GM21390 (cell line): ENCODE measurements at regions not wholly inside any gene's neighbourhood (a gene's known extent, or its start where the extent isn't known, plus 50 kb on each side); places are given as distances from the start of the nearest gene placed in this dataset.

Experiments used
- ATAC-seq: cut with Tn5 transposase; IDR thresholded peaks from one replicate; pipeline ENCODE4 v1.9.1; 2021; ENCODE audit not compliant: unreplicated experiment

DNA sequence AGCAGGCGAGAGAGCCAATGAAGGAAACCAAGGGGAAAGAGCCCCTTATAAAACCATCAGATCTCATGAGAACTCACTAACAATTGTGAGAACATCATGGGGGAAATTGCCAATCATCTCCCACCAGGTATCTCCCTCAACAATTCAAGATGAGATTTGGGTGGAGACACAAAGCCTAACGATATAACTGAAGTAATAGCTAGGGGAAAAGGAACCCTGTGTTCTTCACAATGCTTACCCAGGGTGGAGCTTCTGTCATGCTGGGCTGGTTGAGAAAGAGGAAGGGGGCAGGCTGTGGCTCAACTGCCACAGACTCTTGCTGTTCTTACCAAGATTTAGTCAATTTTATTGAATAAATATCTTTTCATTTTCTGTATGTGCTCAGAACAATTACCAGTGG is 392.1 kb upstream of the HS6ST1 start:
- ATAC-seq: no peak

DNA sequence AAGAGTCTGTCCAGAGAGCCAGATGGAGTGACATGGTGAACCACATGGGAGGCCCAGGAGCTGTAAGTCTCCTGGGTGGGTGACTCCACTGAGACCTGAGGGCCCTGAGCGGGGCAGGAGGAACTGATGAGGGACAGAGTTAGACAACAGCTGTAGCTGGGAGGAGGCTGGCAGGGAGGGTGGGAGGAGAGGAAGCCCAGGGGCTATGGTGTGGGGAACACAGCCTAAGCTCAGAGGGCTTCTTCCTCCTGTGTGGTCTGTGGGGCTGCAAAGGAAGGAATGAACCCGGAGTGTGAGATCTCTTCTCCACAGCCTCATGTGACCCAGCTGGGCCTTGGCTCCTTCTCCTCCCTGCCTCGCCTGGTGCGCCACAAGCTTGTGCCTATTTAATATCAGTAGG is 395.6 kb upstream of the HS6ST1 start:
- no peak for ATAC-seq

DNA sequence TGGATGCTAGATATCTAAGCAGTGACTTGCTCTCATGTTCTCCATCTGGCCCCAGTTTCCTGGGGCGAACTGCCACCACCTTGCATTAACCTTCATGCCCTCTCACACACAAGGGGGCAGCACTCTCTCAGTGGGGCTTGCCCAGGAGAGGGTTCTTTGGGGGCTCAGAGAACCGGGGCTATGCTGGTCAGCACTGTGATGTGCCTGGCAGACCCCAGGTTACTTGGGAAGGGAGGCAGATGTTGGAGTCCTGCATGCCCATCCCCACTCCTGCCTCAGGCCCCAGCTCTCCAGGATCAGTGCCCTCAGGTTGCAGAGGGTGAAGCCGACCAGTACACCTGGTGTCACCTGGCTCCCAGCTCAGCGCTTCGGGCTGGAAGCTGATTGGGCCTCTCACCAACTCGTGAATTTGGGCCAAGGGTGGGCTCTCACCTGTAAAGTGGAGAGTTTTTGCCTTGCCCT is 396.2 kb upstream of the HS6ST1 start:
- no peak for ATAC-seq

DNA sequence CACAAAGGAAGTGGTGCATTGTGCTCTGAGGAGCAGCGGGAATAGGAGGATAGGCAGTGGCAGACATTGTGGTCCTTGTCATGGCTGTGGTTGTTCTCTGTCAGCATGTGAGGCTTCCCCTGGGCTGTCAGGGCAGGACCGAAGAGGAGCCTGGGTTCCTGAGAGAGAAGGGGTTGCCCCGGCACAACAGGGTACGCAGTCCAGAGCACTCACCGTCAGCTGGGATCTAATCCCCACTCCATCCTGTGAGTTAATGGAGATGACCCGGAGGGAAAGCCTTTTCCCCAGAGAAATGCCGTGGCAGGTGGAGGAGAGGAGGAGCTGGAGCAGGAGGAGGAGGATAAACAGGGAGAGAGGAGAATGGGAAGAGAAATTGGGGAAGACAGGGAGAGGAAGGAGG is 396.7 kb upstream of the HS6ST1 start:
- ATAC-seq: no peak

DNA sequence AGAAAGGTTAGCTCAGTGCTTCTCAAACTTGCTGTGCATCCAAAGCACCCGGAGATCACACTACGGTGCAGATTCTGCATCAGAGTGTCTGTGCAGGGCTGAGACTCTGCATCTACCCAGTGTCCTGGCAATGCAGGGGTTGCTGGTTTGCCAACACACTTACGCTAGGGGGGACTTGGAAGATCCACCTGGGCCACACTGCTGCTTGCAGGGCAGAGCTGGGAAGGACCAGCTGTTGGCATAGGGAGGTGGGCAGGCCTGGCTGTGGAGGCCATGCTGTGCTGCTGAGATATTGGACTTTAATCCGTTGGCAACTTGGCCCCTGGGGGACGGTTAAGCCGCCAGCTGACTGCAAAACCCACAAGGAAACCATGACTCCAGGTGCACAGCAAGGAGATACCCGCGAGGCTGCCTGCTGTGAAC is 397.6 kb upstream of the HS6ST1 start:
- no peak for ATAC-seq

DNA sequence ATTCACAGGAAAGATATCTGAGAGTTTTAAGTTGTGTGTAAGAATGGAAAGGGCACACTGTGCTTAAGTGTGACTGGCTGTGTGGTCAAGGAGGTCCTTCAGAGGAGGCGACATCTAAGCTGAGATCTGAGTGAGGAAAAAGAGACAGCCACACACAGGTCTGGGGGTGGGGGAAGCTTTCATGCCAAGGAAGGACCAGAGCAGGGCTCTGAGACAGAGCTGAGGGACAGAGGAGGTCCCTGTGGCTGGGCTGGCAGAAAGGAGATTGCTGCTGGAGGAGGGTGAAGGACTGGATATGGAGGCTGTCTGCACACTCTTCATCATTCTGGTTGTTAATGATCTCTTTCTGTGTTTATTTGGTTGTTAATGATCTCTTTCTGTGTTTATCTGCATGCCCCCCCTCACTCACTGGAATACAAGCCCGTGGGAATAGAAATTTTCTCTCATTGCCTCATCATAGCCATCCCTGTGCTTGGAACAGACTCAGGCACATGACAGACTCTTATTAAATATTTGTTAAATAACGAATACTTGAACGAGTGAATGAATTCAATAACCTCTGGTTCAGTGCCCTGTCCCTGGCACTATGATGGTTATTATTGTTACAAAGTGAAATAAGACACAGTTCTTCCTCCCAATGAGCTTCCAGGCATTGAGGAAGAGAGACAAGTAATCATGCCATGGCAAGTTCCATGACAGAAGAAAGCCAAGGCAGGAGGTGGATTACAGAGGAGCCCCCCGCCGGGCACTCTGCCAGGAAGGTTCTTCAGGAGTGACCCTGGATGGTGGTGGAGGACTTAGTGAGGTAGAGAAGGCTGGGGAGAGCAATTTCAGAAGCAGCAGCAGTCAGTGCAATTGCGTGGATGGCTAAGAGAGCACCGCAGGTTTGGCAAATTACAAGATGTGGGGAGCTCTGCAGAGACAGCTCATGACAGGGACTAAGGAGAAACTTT is 399.4 kb upstream of the HS6ST1 start:
- ATAC-seq: no peak

DNA sequence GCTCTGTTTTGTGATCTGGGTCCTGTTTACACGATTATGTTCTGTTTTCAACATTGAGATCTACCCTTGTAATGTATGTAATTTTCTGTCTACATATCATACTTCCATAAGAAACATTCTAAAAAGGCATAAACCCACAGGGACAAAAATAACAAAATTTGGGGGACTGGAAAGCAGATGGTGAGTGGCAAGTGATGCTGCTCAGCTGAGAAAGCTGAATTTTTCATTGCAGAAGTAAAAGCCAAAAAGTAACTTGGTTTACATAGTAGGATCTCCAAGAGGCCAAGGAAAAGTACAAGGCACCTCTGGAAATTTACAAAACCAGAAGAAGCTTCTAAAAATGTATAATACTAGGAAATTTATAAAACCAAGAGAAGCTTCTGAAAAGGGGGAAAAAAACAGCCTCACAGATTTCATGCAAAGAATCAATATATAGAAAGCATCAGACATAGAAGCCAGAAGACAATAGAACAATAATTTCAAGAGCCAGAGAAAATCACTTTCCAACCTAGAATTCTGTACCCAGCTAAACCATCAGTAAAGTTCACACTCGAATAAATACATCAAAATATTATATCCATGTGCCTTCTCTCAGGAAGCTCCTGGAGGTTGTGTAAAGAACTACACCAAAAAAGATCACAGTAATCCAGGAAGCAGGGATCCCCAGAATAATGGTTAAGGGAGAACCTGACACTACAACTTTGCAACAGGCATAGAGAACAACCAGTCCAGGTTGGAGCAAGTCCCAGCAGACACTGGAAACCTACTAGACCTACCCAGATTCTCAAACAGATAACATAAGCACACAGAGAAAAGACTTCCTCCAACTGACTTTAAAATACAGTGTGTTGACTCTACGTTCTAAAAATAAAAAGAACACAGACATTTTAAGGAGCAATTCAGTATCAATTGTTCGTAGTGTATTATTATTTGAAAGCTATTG is 401.7 kb upstream of the HS6ST1 start:
- ATAC-seq: no peak

DNA sequence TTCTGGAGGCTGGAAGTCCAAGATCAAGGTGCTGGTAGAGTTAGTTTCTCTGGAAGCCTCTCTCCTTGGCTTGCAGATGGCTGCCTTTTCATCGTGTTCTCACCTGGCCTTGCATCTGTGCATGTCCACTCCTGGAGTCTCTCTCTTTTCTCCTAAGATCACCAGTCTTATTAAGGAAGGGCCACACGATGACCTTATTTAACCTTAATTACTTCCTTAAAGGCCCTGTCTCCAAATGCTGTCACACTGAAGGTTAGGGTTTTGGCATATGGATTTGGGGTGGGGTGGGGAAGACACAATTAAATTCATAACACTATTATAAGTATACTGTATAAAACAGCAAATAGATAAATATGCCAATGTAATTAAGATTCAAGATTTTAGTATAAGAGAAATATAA is 402.4 kb upstream of the HS6ST1 start:
- no peak for ATAC-seq

DNA sequence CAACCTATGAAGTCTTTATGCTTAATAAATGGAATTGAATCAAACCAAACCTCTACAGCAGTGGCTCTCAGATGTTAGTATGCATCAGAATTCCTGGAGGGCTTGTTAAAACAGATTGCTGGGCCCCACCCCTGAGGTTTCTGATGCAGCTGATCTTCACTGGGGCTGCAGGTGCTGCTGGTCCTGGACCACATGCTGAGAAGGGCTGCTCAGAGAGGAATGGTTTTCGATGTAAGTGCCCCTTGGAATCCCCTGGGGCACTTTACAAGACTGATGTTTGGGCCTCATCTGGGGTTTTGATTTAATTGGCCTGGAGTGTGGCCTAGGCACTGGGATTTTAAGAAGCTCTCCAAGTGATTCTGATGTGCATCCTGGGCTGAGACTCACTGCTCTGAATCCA is 403.8 kb upstream of the HS6ST1 start:
- no peak for ATAC-seq

DNA sequence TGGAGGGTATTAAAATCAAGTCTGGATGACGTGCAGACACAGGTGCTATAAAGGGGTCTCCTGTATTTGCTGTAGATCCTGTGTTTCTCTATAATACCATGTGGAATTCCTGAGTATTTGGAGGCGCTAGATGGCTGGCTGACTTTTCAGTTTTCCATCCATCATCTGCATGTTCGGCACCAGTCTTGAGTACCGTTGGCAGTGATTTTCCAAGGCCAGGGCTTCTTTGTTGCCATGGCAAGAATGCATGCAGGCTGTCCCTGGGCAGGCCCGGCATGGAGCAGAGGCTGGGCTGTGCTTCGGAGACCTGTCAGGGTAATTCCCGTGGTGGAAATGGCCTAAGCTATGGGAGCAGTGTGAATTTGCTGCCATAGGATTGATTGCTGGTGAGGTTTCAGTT is 405.9 kb upstream of the HS6ST1 start:
- ATAC-seq: no peak

DNA sequence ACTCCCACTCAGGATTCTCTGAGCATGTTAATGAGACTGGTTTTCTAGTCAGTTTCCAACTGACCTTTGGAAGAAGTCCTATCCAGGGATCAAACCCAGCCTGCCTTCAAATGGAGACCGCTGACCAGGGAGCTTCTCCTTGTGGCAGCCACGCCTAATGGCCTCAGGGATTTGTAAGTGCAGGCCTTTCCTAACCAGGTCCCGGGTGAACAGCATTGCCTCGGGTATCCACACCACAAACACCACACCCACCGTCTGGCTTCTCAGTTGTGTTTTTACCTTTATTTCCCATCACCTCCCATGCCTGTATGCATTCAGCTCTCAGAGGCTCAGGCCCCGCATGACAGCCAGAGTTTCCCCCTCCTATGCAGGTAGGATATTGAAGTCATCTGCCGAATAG is 406.3 kb upstream of the HS6ST1 start:
- ATAC-seq: no peak

DNA sequence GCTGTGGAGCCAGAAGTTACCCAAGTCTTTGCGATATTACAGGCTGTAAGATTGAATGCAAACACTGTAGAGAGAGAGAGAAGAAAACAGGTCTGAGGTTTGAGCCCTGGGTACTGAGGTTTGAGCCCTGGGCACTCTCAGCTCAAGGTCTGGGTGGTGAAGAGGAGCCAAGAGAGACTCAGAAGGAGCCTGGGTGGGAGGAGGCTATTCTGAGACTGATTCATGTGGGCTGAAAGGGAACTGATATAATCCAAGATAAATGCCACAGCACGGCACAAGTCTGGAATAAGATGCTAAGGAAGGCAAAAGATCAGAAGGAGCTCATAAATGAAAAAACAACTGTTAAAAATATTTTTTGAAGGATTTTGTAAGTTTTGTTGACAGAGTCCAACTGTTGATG is 407.6 kb upstream of the HS6ST1 start:
- ATAC-seq: no peak

DNA sequence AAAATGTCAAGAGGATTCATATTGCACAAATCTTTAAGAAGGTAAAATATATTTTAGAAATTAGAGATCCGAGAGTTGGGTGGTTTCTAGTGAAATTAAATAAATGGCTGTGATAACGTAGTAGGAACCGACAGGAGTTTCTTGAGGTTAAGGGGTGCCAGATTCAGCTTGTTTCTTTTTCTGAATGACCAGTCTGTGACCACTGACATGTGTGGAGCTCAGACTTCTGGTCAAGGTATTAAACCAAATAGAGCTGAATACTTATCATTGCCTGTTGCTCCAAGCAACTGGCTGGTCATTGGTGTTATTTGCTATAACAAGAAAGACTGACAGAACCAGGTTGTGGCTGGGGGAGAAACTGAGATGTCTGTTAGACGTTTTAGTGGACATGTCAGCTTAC is 408.2 kb upstream of the HS6ST1 start:
- ATAC-seq: no peak

DNA sequence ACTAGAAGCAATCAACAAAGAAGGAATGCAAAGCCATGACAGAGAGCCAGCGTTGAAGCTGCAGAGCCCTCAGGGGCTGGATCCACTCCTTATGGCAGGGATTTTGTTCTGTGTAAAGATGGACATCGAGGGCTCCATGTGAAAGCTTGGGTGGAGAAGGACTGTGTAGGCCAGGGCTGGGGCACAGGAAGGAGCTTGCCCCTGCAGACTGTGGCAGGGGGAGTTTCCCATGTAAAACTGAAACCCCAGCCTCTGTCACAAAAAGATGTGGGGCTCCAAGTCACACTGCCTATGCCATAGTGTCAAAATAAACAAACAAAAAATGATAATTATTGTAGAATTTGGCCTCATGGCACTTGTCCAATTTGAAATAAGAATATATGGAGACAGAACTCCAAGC is 408.7 kb upstream of the HS6ST1 start:
- peak; percentile 70 for ATAC-seq

DNA sequence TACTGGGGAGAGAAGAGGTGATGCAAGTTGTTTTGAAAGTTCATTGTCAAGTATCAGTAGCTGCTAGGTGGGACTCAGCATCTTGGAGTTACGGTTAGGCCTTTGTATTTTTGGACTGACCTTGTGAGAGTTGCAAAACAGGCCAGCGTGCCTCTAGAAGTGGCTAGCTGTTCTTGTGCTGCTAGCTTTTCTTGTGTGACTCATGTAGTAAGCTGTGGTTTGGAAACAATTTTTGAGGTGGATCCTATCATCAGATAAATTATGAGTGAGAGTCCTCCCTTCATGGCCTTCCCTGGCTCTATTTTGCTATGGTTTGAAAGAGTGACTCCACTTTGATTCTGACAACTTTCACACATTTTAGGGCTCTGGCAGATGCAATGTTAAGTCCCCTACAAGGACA is 409.2 kb upstream of the HS6ST1 start:
- peak; percentile 42 for ATAC-seq

DNA sequence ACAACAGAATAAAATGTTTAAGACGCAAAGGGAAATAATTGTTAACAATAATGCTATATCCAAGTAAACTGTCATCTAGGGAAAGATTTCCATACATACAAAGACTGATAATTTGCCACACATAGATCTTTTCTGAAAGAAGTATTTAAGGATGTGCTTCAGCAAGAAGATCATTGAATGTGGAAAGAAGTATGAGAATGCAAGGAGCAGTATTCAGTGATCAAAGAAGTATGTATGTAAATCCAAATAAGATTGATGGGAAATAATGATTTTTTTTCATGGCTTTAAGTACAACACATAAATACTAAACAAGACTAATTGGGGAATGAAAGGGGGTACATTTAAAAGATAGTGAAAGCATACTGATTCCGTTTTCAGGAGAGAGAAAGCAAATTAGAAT is 410.4 kb upstream of the HS6ST1 start:
- ATAC-seq: no peak

DNA sequence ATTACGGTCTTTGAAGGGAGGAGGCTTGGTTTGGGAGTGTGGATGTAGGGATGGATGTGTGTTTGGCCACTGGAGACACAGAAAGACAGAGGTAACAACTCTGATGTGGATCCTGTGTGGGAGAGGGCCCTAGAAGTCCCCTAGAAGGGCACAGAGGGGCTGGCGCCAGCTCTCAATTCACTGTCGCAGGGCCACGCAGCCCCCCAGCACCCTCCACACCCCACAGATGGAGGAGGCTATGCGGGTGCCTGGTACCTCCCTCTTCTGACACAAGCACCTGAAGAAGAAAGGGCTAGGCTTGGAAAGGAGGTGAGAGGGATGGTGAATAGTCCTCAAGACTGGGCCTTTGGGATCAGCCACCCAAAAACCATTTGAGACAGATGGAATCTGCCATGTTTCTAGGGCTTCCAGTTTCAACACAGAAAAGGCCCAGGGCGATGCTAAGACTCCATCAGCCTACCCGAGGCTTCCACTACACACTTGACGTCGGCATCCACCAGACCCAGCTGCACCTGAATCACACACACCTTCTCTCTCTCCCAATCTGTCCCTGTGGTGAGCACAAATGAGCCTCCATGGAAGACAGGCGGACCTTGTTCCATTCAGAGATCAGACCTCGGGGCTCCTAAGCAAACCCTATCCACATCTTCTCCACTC is 413.5 kb upstream of the HS6ST1 start:
- no peak for ATAC-seq

DNA sequence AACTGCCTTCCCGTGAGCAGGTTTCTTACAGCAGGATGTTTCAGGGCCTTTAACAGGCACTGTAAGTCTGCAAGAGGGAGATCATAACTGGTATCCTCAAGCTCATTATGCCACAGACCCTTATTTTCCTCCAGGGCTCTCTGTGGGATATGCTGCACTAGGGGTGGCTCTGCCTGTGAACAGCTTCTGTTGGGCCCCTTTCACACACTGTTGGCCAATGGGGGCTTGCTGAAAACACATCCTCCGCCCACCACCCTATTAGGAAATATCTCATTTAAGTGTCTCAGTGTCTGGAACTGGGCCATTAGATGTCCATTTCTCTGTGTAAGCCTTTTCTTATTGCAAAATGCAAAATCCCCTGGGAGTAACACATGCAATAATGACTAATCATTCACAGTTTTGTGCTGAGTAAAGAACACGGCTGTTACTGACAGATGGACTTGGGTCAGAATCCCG is 414.3 kb upstream of the HS6ST1 start:
- peak; percentile 44 for ATAC-seq

DNA sequence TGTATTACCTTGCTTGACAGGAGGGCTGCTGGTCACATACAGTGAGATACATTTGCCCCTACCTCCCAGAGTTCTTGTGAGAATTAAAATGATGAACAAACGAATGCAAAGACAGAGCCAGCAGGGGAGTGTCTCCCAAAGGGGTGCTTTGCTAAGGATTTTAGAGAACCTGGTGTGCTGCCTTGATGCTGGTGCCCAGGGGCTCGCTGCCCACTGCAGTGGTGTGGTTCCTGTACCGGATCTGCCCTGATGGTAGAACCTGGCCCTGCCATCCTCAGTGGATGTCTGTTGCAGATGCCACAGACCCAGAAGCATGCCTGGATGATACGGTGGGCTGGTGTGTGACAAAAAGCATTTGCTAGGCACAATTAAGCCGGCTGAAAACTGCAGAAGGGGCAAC is 414.8 kb upstream of the HS6ST1 start:
- ATAC-seq: no peak

DNA sequence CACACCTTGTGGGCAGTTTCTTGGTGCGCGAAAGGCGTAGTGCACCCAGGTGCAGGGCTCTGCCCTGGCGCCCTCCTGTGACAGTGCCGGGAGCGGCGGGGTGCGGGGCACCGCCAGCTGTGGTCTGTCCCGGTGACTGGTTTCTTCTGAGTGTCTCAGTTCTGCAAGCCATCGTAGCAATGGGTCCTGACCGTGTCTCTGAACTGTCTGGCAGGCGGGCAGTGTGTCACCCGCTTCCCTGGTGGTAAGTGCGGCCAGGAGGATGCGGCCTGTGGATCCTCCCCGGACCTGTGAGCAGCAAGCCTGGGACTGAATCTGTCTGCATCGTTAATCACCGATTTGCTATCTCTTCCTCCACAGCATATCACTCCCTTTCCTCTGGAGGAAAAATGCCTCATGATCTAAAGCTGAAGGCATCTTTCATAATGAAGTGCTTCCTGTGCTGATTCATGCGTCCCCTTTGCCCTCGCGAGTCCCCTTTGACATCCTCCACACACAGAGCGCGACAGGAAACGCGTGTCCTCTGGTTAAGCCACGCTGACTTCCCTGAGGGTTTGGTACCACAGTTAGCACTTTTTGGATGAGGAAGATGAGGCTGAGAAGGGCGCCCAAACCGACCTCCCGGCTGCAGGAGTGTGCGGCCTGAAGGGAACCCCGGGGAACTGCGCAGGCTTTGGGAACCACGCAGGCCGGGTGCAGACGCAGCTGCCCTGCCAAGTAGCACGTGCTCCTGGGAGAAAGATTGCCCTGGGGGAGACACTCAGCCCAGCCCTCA is 416.0 kb upstream of the HS6ST1 start:
- no peak for ATAC-seq
